GM21825 (cell line): ENCODE measurements at regions not wholly inside any gene's neighbourhood (a gene's known extent, or its start where the extent isn't known, plus 50 kb on each side); places are given as distances from the start of the nearest gene placed in this dataset.
"Not testable (repeated sequence)": the region's sequence is repeated elsewhere in the genome, so short reads cannot be mapped to it uniquely, and the experiment has no call there.

Experiments
- ATAC-seq: cut with Tn5 transposase; IDR thresholded peaks from one replicate; pipeline ENCODE4 v1.9.1; 2021; ENCODE audit warnings: mild to moderate bottlenecking, moderate library complexity; ENCODE audit not compliant: unreplicated experiment

GRCh38 chr10:53107711-53108110, 335.1 kb upstream of the MBL2 start:
- no peak for ATAC-seq

DNA sequence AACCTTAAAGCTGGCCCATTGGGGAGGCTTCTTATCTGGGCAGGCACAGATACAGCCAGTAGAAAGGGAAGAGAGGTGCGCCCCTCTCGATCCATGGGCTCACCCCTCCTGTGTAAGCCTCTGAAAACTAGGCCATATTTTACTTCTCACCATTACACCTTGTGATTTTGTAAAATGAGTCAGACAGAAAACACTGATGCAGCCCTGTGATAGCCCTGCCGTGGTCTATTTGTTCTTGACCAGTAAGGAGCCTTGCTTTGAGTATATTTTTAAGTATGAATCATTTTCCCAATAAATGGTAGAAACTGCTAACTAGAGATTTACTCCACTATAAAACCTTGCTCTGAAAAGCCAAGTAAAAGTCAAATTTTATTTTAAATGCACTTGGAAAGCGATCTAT, 329.8 kb upstream of the MBL2 start:
- ATAC-seq = no peak

GRCh38 chr10:53093878-53094277, 321.3 kb upstream of the MBL2 start:
- ATAC-seq = no peak

- ATAC-seq = no peak
These were observed 319.0 kb upstream of the MBL2 start for GRCh38 chr10:53091574-53091973.

GRCh38 chr10:53088961-53089360, 316.4 kb upstream of the MBL2 start:
- no peak for ATAC-seq

DNA sequence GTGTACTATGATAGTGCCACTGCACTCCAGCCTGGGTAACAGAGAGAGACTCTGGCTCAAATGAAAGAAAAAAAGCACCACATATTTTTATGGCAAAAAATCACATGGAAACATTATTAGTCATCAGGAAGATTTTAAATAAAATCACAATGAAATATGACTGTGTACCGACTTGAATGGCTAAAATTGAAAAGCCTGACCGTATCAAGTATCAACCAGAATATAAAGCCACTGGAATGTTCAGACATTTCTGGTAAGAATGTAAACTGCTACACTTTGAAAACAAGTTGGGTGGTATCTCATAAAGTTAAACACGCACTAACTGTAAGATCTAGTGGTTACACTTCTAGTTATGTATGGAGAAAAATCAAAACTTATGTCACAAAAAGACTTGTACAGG, 306.7 kb upstream of the MBL2 start:
- no peak for ATAC-seq

DNA sequence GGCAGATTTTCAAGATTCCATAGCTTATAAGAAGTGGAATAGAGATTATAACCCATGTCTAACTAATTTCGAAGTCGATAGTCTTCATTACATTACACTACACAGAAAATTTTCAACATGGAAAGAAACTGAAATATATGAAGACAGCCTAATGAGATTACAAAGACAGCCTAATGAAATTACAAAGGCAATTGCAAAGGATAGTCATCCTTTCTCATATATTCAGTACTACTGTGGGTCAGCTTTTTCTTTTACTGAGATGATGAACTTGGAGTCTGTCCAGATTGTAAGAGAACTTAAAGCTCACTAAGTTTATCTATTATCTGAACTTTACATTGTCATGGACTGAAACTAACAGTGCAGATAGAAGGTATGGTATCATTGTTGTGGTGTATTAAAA, 304.4 kb upstream of the MBL2 start:
- ATAC-seq = no peak

DNA sequence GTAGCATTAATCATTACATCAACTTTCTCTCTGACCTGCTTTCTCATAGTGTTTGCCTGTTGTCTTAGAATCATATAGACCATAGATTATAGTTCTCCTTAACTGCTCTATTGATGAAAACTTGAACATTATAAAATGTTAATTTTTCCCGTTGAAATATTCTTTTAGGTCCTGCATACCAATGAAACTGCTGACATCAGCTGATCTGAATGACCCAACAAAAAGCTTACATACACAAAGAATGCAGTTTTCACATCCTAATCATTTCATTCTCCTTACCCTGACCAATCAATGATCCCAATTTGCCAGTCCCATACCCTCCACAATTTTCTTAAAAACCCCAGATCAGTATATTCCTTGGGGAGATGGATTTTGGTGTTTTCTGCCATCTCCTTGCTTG, 302.9 kb upstream of the MBL2 start:
- ATAC-seq = no peak

- no peak for ATAC-seq
These were observed 299.6 kb upstream of the MBL2 start for GRCh38 chr10:53072144-53072543.

DNA sequence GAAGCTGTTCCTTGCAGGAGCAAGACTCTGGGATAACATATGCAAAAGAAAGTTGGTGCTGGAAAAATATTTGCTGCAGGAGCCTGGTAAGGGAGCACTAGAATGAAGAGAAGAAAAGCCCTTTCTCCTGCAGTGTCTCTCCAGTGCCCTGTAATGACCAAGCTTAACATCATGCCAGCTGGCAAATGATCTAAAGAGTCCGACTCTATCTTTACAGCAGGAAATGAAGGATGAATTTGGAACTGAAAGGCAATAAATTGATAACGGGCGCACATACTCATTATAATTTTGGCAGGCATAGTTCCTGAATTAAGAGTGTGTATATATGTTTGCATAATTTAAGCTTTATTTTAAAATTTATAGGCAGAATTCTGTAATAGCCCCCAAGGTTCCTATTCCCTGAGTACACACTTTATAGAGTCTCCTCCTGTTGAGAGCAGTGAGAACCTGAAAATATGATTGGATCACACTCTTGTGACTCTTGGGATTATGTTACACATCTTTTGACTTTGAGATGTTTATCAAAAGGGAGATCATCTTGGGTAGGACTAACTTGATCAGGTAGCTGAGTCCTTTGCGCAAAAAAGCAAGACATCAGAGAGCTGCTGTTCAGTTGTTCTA, 299.0 kb upstream of the MBL2 start:
- ATAC-seq = no peak

DNA sequence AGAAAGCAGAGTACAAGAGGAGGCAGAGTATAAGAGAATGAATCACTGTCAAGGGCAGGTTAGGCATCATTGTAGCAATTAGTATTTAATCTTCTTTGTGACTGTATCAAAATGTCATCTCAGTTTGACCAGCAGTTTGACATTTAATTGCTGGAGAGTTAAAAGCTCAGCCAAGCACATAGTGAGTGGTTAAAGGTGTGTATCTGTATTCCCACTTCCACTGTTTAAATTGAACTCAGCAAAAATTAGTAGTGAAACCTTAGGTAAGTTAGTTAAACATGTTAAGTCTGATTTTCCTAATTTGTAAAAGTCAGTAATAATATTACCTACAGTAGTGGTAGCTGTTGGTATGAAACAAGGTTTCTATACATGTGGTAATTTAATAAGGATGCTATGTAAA, 296.4 kb upstream of the MBL2 start:
- no peak for ATAC-seq

DNA sequence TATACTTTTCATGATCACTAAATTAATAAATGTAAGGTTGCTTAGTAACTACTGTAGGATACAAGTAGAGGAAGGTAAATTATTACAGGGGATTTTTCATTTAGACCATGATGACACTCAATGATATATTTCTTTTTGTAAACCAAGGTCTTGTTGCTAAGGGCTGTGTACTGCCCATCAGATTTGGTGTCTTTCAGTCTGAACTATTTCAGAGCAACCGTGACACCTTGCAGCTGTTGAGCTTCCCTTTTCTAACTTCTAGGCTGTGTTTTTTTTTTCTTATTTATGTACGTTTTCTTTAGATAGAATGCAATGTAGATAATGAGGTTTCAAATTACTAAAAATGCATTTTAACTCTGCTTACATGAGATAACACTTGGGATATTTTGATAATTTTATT, 292.0 kb upstream of the MBL2 start:
- ATAC-seq = no peak

- no peak for ATAC-seq
These were observed 291.2 kb upstream of the MBL2 start for GRCh38 chr10:53063805-53064204.

- ATAC-seq = no peak
These were observed 280.1 kb upstream of the MBL2 start for GRCh38 chr10:53052521-53053164.

GRCh38 chr10:53045315-53045714, 272.7 kb upstream of the MBL2 start:
- no peak for ATAC-seq

DNA sequence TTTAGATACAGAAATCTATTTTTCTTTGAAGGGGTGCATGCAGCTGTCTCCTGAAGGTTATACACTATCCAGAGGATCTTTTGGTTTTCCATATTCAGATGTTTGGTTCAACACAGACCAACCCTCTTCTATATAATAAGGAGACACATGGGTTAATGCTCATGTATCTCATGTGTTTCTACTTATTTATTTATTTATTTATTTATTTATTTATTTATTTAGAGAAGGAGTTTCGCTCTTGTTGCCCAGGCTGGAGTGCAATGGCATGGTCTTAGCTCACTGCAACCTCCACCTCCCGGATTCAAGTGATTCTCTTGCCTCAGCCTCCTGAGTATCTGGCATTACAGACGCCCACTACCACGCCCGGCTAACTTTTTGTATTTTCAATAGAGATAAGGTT, 263.2 kb upstream of the MBL2 start:
- ATAC-seq = not testable (repeated sequence)

DNA sequence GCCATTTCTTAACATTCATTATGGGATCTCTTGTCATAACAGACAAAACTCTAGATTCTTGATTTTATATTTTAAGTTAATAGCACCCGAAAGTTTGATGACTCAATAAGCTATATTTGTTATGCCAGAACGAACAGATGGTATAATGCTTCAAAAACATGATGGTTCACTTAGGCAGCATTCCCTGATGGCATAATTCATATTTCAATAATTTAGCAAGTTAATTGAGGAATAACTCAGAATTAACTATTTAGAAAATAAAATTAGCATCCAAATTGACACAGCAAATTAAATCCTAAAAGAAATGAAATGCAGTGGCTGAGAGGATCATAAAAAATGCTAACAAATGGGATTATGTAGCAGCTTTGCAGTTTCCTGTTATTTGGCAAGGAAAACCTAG, 260.8 kb upstream of the MBL2 start:
- ATAC-seq = no peak

DNA sequence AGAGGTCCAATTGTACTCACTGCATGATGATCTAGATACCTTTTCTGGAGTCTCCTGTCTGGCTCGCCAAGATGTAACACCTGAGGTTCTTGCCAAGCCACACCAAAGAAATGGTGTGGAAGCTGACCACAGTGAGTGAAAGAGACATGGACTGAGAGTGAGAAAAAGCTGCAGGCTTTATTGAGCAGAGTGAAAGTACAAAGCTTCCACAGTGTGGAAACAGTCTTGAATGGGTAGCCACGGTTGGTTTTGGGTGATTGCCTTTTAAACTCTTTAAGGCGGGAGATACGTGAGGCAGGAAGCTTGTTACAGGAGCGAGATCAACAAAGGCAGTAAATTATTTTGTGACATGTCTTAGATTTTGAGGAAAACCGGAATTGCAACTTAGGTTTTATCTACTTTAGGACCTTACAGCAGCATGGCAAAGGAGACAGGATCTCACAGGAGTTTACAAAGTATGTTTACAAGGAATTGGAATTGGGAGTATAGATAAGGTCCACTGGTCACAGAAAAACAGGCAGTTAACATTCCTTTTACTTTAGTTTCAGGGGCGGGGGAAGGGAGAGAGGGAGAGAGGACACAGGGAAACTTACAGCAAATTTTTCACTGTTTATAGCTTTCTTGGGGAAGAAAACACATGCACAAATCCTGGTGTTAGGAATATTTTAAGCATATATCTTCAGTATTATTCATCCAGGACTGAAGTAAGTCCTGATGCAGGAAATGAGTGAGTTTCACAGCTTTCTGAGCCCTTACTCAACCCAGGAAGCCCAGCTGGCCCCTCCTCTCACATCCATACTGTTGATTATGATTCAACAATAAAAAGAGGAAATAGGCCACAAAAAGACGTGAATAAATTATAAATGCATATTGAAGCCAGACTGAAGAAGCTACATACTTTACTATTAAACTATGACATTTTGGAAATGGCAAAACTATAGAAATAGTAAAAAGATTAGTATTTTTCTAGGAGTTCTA, 257.6 kb upstream of the MBL2 start:
- ATAC-seq = peak; percentile 66

- no peak for ATAC-seq
These were observed 256.9 kb upstream of the MBL2 start for GRCh38 chr10:53029449-53029848.

GRCh38 chr10:53025765-53026164, 253.2 kb upstream of the MBL2 start:
- not testable (repeated sequence) for ATAC-seq

GRCh38 chr10:53025172-53025711, 252.7 kb upstream of the MBL2 start:
- no peak for ATAC-seq

GRCh38 chr10:53023411-53023810, 250.8 kb upstream of the MBL2 start:
- ATAC-seq = no peak
